Lower leg skin (tissue), 3 donors: ENCODE measurements at regions not wholly inside any gene's neighbourhood (a gene's known extent, or its start where the extent isn't known, plus 50 kb on each side); places are given as distances from the start of the nearest gene placed in this dataset.

Experiments
- CTCF ChIP-seq, 3 donors: fragments of 450-650 bp; IDR thresholded peaks; one replicate each; pipeline ENCODE4 v1.5.1; 2016; ENCODE audit warnings: antibody characterized with exemption in 3 of 3, mild to moderate bottlenecking in 3 of 3, moderate library complexity in 2 of 3
- POLR2A ChIP-seq, 2 donors: fragments of 450-650 bp; IDR thresholded peaks; one replicate each; pipeline ENCODE4 v1.6.1; 2016 to 2017; ENCODE audit warnings: antibody characterized with exemption in 2 of 2, mild to moderate bottlenecking in 1 of 2, moderate library complexity in 1 of 2

- TF ChIP-seq CTCF (IDR thresholded peaks at IDR 0.05), result no peak
- no peak for TF ChIP-seq POLR2A (IDR thresholded peaks at IDR 0.05)
These were observed 192.8 kb downstream of the GRIN2B start for GRCh38 chr12:13788626-13789025.
